Body of pancreas (tissue), 4 donors: ENCODE measurements at regions not wholly inside any gene's neighbourhood (a gene's known extent, or its start where the extent isn't known, plus 50 kb on each side); places are given as distances from the start of the nearest gene placed in this dataset.

Experiments
- POLR2A ChIP-seq, 3 donors: fragments of 450-650 bp; IDR thresholded peaks; one replicate each; pipeline ENCODE4 v1.6.1; 2016; ENCODE audit warnings: antibody characterized with exemption in 3 of 3, mild to moderate bottlenecking in 2 of 3
- TF ChIP-seq, protein P1 (sequence below), 7 experiments: fragments of 450-650 bp in 4 of 7; fragments of 200-600 bp in 3 of 7; sonication (generic) in 3 of 7; IDR thresholded peaks; one replicate each; pipeline ENCODE4 v1.5.1; 2016 to 2019; ENCODE audit warnings: antibody characterized with exemption in 7 of 7

DNA sequence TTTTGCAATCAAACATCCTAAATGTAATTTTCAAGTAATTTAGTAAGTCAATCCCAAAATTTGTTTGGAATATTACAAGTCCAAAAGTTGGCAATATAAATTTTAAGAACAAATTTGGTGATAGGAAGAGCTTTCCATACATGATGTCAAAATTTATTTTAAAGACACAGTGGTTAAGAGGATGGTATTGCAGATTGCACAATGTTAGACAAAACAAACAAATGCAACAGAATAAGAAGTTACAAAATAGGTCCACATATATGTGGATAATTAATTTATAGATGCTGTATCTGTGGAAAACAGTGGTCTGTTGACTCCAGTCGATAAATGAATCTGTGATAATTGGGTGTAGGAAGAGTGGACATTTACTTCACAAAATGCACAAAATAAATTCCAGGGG lies 358.5 kb downstream of the PCDH7 start:
- TF ChIP-seq, protein P1, sequence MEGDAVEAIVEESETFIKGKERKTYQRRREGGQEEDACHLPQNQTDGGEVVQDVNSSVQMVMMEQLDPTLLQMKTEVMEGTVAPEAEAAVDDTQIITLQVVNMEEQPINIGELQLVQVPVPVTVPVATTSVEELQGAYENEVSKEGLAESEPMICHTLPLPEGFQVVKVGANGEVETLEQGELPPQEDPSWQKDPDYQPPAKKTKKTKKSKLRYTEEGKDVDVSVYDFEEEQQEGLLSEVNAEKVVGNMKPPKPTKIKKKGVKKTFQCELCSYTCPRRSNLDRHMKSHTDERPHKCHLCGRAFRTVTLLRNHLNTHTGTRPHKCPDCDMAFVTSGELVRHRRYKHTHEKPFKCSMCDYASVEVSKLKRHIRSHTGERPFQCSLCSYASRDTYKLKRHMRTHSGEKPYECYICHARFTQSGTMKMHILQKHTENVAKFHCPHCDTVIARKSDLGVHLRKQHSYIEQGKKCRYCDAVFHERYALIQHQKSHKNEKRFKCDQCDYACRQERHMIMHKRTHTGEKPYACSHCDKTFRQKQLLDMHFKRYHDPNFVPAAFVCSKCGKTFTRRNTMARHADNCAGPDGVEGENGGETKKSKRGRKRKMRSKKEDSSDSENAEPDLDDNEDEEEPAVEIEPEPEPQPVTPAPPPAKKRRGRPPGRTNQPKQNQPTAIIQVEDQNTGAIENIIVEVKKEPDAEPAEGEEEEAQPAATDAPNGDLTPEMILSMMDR (IDR thresholded peaks at IDR 0.05), result no peak
- no peak for TF ChIP-seq POLR2A (IDR thresholded peaks at IDR 0.05)
